ENCODE measurements at regions not wholly inside any gene's neighbourhood (a gene's known extent, or its start where the extent isn't known, plus 50 kb on each side); places are given as distances from the start of the nearest gene placed in this dataset.
A peak's percentile ranks its signal among the peaks of the same experiment; 100 is the strongest.

DNA sequence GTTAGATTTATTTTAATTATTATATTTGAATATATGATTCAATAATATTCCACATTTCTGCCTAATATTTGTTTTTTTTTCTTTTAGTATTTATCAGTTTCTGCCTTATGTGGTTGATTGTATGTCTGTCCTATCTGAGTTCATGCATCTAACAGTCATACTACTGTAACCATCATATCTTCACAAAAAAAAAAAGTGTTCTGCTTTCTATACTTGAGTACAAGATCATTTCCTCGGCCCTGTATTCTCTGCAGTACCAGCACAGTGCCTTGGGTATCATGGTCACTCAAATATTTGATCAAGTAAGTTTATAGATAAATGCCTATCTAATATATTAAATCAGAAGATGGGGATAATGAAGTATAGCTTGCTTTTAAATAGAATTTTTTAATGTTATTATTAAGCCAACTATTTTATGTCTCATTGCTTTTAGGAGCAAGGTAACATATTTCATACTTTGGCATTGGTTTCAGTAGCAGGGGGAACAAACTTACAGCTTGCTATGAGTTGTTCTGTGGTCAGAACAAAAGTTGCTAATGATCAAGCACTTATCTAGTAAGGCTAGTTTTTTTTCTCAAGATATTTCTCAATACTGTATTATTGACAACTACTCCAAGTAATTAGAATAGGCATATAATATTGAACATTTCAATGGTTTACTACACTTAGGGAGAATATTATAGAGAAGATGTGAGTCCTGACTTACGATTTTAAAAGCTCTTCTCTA lies 290.5 kb upstream of the FBXO33 start:
- no peak overlapping the region for H3K4me2 ChIP-seq (ENCODE audit: low read length)
- TF ChIP-seq RAD21 (conservative IDR thresholded peaks at IDR 0.05) (no peak), EP300 (conservative IDR thresholded peaks at IDR 0.05; ENCODE audit: poor library complexity, severe bottlenecking) (no peak), MXI1 (conservative IDR thresholded peaks at IDR 0.05; ENCODE audit: poor library complexity, severe bottlenecking) (no peak), SMC3 (conservative IDR thresholded peaks at IDR 0.05; ENCODE audit: poor library complexity) (no peak), EZH2 (IDR thresholded peaks at IDR 0.05; ENCODE audit: borderline replicate concordance, insufficient read depth, low read length, poor library complexity, severe bottlenecking) (no peak), TAF1 (IDR thresholded peaks at IDR 0.05; ENCODE audit: low read depth) (no peak), POLR2AphosphoS5 (IDR thresholded peaks at IDR 0.05) (no peak)
- TF ChIP-seq, protein P1, sequence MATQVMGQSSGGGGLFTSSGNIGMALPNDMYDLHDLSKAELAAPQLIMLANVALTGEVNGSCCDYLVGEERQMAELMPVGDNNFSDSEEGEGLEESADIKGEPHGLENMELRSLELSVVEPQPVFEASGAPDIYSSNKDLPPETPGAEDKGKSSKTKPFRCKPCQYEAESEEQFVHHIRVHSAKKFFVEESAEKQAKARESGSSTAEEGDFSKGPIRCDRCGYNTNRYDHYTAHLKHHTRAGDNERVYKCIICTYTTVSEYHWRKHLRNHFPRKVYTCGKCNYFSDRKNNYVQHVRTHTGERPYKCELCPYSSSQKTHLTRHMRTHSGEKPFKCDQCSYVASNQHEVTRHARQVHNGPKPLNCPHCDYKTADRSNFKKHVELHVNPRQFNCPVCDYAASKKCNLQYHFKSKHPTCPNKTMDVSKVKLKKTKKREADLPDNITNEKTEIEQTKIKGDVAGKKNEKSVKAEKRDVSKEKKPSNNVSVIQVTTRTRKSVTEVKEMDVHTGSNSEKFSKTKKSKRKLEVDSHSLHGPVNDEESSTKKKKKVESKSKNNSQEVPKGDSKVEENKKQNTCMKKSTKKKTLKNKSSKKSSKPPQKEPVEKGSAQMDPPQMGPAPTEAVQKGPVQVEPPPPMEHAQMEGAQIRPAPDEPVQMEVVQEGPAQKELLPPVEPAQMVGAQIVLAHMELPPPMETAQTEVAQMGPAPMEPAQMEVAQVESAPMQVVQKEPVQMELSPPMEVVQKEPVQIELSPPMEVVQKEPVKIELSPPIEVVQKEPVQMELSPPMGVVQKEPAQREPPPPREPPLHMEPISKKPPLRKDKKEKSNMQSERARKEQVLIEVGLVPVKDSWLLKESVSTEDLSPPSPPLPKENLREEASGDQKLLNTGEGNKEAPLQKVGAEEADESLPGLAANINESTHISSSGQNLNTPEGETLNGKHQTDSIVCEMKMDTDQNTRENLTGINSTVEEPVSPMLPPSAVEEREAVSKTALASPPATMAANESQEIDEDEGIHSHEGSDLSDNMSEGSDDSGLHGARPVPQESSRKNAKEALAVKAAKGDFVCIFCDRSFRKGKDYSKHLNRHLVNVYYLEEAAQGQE (IDR thresholded peaks at IDR 0.05; ENCODE audit: borderline replicate concordance), result no peak
- TF ChIP-seq, protein P2, sequence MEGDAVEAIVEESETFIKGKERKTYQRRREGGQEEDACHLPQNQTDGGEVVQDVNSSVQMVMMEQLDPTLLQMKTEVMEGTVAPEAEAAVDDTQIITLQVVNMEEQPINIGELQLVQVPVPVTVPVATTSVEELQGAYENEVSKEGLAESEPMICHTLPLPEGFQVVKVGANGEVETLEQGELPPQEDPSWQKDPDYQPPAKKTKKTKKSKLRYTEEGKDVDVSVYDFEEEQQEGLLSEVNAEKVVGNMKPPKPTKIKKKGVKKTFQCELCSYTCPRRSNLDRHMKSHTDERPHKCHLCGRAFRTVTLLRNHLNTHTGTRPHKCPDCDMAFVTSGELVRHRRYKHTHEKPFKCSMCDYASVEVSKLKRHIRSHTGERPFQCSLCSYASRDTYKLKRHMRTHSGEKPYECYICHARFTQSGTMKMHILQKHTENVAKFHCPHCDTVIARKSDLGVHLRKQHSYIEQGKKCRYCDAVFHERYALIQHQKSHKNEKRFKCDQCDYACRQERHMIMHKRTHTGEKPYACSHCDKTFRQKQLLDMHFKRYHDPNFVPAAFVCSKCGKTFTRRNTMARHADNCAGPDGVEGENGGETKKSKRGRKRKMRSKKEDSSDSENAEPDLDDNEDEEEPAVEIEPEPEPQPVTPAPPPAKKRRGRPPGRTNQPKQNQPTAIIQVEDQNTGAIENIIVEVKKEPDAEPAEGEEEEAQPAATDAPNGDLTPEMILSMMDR (IDR thresholded peaks at IDR 0.05; ENCODE audit: poor library complexity, severe bottlenecking), result no peak
- H3K9ac ChIP-seq (ENCODE audit: low read length), result no peak overlapping the region
- H3K9me3 ChIP-seq (ENCODE audit: low read length), result no peaks in the 10 kb centered on the region
- no peaks in the 10 kb centered on the region for H4K20me1 ChIP-seq (ENCODE audit: insufficient read depth)
- H3K36me3 ChIP-seq (ENCODE audit: insufficient read depth, low read length), result no peaks in the 10 kb centered on the region
- no peak overlapping the region for H3K27ac ChIP-seq (ENCODE audit: low read length)
- no peaks in the 10 kb centered on the region for H3F3A ChIP-seq (ENCODE audit: insufficient read depth, low read length, poor library complexity, severe bottlenecking)
- H3K27me3 ChIP-seq (ENCODE audit: insufficient read depth, low read depth, low read length), result no peaks in the 10 kb centered on the region
- H3K4me3 ChIP-seq (ENCODE audit: low read length), result no peak overlapping the region
- H2AFZ ChIP-seq (ENCODE audit: low read depth, low read length), result no peak overlapping the region
- H3K9me2 ChIP-seq (ENCODE audit: insufficient read depth, low read length), result no peaks in the 10 kb centered on the region
- H3K79me2 ChIP-seq (replicated peaks; ENCODE audit: insufficient read depth, low read length), result no peaks in the 10 kb centered on the region

DNA sequence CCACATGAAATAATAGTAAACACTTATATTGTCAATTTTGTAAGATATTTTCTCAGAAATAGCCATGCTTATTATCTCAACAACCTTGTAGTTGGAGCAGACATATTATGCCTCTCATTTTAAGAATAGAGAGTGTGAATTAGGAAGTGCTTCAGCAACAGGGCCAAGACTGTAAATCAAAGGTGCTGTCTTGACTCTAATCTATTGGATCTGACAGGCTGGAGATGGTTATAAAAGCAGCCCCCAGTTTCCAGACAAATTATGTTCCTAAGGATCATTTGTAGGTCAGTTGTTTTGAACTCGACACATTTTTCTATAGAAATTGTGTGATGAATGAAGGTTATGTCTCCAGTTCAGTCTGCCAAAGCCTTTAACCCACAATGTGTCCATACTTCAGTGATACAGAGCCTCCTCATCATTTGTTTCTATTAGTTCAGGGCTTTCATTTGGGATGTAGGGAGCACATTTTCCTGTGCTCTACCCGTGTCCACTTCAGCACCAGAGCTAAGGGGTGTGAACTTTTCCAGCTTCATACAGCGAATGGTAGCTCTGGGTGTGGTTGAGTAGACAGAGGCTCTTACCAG lies 284.8 kb upstream of the FBXO33 start:
- H3K4me2 ChIP-seq (ENCODE audit: low read length), result no peak overlapping the region
- H3K27ac ChIP-seq (ENCODE audit: low read length), result peak overlapping the region; percentile 24
- no peaks in the 10 kb centered on the region for H3K9me3 ChIP-seq (ENCODE audit: low read length)
- H4K20me1 ChIP-seq (ENCODE audit: insufficient read depth), result no peaks in the 10 kb centered on the region
- no peak overlapping the region for H3K4me3 ChIP-seq (ENCODE audit: low read length)
- no peak overlapping the region for H3K9ac ChIP-seq (ENCODE audit: low read length)
- no peaks in the 10 kb centered on the region for H3K9me2 ChIP-seq (ENCODE audit: insufficient read depth, low read length)
- no peaks in the 10 kb centered on the region for H3K79me2 ChIP-seq (replicated peaks; ENCODE audit: insufficient read depth, low read length)
- H3K27me3 ChIP-seq (ENCODE audit: insufficient read depth, low read depth, low read length), result no peaks in the 10 kb centered on the region
- no peak for TF ChIP-seq TAF1 (IDR thresholded peaks at IDR 0.05; ENCODE audit: low read depth)
- no peak for TF ChIP-seq RAD21 (conservative IDR thresholded peaks at IDR 0.05)
- TF ChIP-seq EP300 (conservative IDR thresholded peaks at IDR 0.05; ENCODE audit: poor library complexity, severe bottlenecking), result peak; percentile 57
- H3F3A ChIP-seq (ENCODE audit: insufficient read depth, low read length, poor library complexity, severe bottlenecking), result no peaks in the 10 kb centered on the region
- H3K36me3 ChIP-seq (ENCODE audit: insufficient read depth, low read length), result no peaks in the 10 kb centered on the region
- no peak overlapping the region for H2AFZ ChIP-seq (ENCODE audit: low read depth, low read length)

Measured in neural cell (in vitro differentiated cells).